PC-9 (cell line): ENCODE measurements at regions not wholly inside any gene's neighbourhood (a gene's known extent, or its start where the extent isn't known, plus 50 kb on each side); places are given as distances from the start of the nearest gene placed in this dataset.

ENCODE experiments used
- CTCF ChIP-seq: fragments of 200-600 bp; sonication (generic); conservative IDR thresholded peaks from 2 replicates; pipeline ENCODE4 v1.6.1; 2017; ENCODE audit warnings: mixed run types, antibody characterized with exemption, mild to moderate bottlenecking, moderate library complexity
- EZH2 ChIP-seq: fragments of 200-600 bp; sonication (generic); IDR thresholded peaks from 2 replicates; pipeline ENCODE4 v1.8.0; 2017; ENCODE audit warnings: antibody characterized with exemption, low read depth

GRCh38 chr2:186303091-186303490 lies 183.0 kb upstream of the ZC3H15 start:
- no peak for TF ChIP-seq CTCF
- TF ChIP-seq EZH2: no peak
